Neuronal stem cell (in vitro differentiated cells): ENCODE measurements at regions not wholly inside any gene's neighbourhood (a gene's known extent, or its start where the extent isn't known, plus 50 kb on each side); places are given as distances from the start of the nearest gene placed in this dataset.

ENCODE experiments used
- DNase-seq: peaks from one replicate; pipeline ENCODE4 v3.0.0-alpha.2; 2013; ENCODE audit warnings: low spot score
- H2AFZ ChIP-seq: one replicate; pipeline ENCODE4 v1.6.1; 2013; ENCODE audit warnings: mild to moderate bottlenecking, low read length, inconsistent platforms
- H2AK5ac ChIP-seq: 2 replicates; pipeline ENCODE4 v1.6.1; 2013; ENCODE audit warnings: low read depth, mild to moderate bottlenecking, inconsistent platforms, low read length, moderate library complexity, mixed read lengths
- H2BK120ac ChIP-seq: 2 replicates; pipeline ENCODE4 v1.6.1; 2013; ENCODE audit warnings: low read depth, mild to moderate bottlenecking, inconsistent platforms, low read length, moderate library complexity, mixed read lengths
- H2BK12ac ChIP-seq: one replicate; pipeline ENCODE4 v1.6.1; 2013; ENCODE audit warnings: low read length, inconsistent platforms
- H2BK15ac ChIP-seq: 2 replicates; pipeline ENCODE4 v1.6.1; 2013; ENCODE audit warnings: mild to moderate bottlenecking, low read length, inconsistent platforms, mixed read lengths
- H2BK5ac ChIP-seq: one replicate; pipeline ENCODE4 v1.6.1; 2013; ENCODE audit warnings: inconsistent platforms, mild to moderate bottlenecking, low read length, moderate library complexity
- H3K14ac ChIP-seq: one replicate; pipeline ENCODE4 v1.6.1; 2013; ENCODE audit warnings: low read length, inconsistent platforms
- H3K18ac ChIP-seq: 2 replicates; pipeline ENCODE4 v1.6.1; 2013; ENCODE audit warnings: low read length, inconsistent platforms
- H3K23ac ChIP-seq: 2 replicates; pipeline ENCODE4 v1.6.1; 2013; ENCODE audit warnings: low read depth, mild to moderate bottlenecking, mixed read lengths, low read length, inconsistent platforms; ENCODE audit not compliant: poor library complexity
- H3K27ac ChIP-seq: replicated peaks from 3 replicates; pipeline ENCODE4 v1.5.1; 2013; ENCODE audit warnings: low read length, inconsistent platforms
- H3K27me3 ChIP-seq, 3 experiments: 2 replicates each; pipeline ENCODE4 v1.6.1; 2013; ENCODE audit warnings: low read length in 3 of 3, mild to moderate bottlenecking in 2 of 3, inconsistent platforms in 1 of 3, low read depth in 1 of 3, mixed read lengths in 1 of 3, moderate library complexity in 1 of 3; ENCODE audit not compliant: control insufficient read depth in 3 of 3, insufficient read depth in 3 of 3
- H3K36me3 ChIP-seq, 2 donors: replicated peaks in 1 of 2; 2 replicates each; pipeline ENCODE4 v1.6.1; 2013; ENCODE audit warnings: low read length in 2 of 2; ENCODE audit not compliant: control insufficient read depth in 2 of 2, insufficient read depth in 2 of 2
- H3K4ac ChIP-seq: 2 replicates; pipeline ENCODE4 v1.6.1; 2013; ENCODE audit warnings: inconsistent platforms, mild to moderate bottlenecking, low read length, moderate library complexity
- H3K4me1 ChIP-seq, 2 donors: 1 replicate in 1 of 2; 2 replicates in 1 of 2; pipeline ENCODE4 v1.6.1; 2013; ENCODE audit warnings: low read length in 2 of 2, low read depth in 1 of 2; ENCODE audit not compliant: control insufficient read depth in 2 of 2, insufficient read depth in 1 of 2
- H3K4me2 ChIP-seq: one replicate; pipeline ENCODE4 v1.6.1; 2013; ENCODE audit warnings: mild to moderate bottlenecking, low read length, inconsistent platforms; ENCODE audit not compliant: insufficient read depth, poor library complexity, severe bottlenecking
- H3K4me3 ChIP-seq, 2 donors: 2 replicates each; pipeline ENCODE4 v1.5.1; 2013; ENCODE audit warnings: low read length in 2 of 2, mild to moderate bottlenecking in 2 of 2, inconsistent platforms in 1 of 2, moderate library complexity in 1 of 2
- H3K79me1 ChIP-seq: one replicate; pipeline ENCODE4 v1.6.1; 2013; ENCODE audit warnings: low read depth, mild to moderate bottlenecking, inconsistent platforms, low read length, moderate library complexity
- H3K9ac ChIP-seq: one replicate; pipeline ENCODE4 v1.6.1; 2013; ENCODE audit warnings: mild to moderate bottlenecking, low read depth, low read length, inconsistent platforms; ENCODE audit not compliant: poor library complexity
- H3K9me3 ChIP-seq, 2 donors: replicated peaks in 1 of 2; 2 replicates each; pipeline versions ENCODE3 to v1.6.1; 2013; ENCODE audit warnings: low read length in 2 of 2, mild to moderate bottlenecking in 2 of 2, inconsistent platforms in 1 of 2, low read depth in 1 of 2, mixed read lengths in 1 of 2, moderate library complexity in 1 of 2; ENCODE audit not compliant: control insufficient read depth in 2 of 2, insufficient read depth in 1 of 2
- H4K8ac ChIP-seq: one replicate; pipeline ENCODE4 v1.6.1; 2013; ENCODE audit warnings: low read depth, mild to moderate bottlenecking, inconsistent platforms, low read length, moderate library complexity
- H4K91ac ChIP-seq: one replicate; pipeline ENCODE4 v1.6.1; 2013; ENCODE audit warnings: low read length, low read depth, mild to moderate bottlenecking, inconsistent platforms; ENCODE audit not compliant: poor library complexity
- WGBS, 2 donors: extraction: QIAGEN DNeasy Blood & Tissue Kit; methylation state at CpG; one replicate each; pipeline ENCODE4 v1.1.7; 2013; ENCODE audit warnings: missing lambda C conversion rate in 2 of 2, mixed read lengths in 1 of 2; ENCODE audit not compliant: insufficient read length in 2 of 2, insufficient replicate concordance in 1 of 2; ENCODE audit errors: extremely low coverage in 2 of 2; 5-methylcytosine and 5-hydroxymethylcytosine counted together

DNA sequence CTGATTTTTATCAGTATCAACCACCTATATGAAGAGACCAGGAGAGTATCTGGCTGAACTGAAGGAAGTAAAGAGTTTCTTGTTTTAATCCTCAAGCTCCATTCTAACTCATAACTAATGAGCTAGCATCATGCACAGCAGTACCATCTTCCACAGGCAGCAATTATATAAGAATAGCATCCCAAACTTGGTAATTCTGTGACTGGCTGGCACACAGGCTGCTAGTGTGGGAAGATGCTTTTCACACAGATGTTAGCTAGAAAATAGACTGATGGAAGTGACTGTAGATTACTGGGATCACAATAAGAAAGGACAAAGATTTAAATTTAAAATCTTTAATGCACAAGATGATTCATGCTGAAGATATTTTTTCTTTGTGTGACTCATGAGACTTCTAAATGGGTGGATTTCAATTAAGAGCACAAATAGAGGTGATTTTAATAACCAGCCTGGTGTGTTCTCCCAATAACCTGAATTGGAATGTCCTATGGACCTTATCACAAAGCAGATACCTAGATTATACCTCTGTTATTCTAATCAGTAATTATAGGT is 417.7 kb upstream of the ATXN7L3B start:
- DNase-seq: no peak
- H2BK120ac ChIP-seq: no peak overlapping the region
- no peak overlapping the region for H3K4me3 ChIP-seq
- H3K27me3 ChIP-seq: no peaks in the 10 kb centered on the region
- no peak overlapping the region for H3K9ac ChIP-seq
- H3K23ac ChIP-seq: no peak overlapping the region
- no peaks in the 10 kb centered on the region for H3K79me1 ChIP-seq
- H3K4me1 ChIP-seq: peaks cover 0 to 1% of the 10 kb centered on the region in 2 donors
- H3K9me3 ChIP-seq: no peaks in the 10 kb centered on the region
- no peak overlapping the region for H4K8ac ChIP-seq
- H2AFZ ChIP-seq: no peak overlapping the region
- H3K14ac ChIP-seq: no peak overlapping the region
- H3K36me3 ChIP-seq: no peaks in the 10 kb centered on the region
- H2BK15ac ChIP-seq: no peak overlapping the region
- H2AK5ac ChIP-seq: no peak overlapping the region
- no peak overlapping the region for H2BK5ac ChIP-seq
- no peak overlapping the region for H3K27ac ChIP-seq
- no peak overlapping the region for H2BK12ac ChIP-seq
- H3K4ac ChIP-seq: no peak overlapping the region
- no peak overlapping the region for H3K18ac ChIP-seq
- H3K4me2 ChIP-seq: no peak overlapping the region
- no peak overlapping the region for H4K91ac ChIP-seq

DNA sequence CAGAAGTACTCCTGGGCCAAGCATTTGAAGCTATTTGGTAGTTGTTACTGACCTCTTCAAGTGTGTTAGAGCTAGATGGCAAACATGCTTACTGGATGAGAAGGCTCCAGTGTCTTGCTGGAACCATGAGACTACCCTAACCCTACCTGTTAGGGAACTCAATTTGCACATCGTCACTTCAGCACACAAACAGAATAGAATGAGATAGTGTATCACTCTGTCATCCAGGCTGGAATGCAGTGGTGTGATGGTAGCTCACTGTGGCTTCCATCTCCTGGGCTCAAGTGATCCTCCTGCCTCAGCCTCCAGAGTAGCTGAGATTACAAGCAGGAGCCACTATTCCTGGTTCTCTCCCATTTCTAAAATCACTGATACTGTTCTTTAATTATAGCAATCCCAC is 417.0 kb upstream of the ATXN7L3B start:
- no peak overlapping the region for H3K27ac ChIP-seq
- H4K91ac ChIP-seq: no peak overlapping the region
- H3K9ac ChIP-seq: no peak overlapping the region
- H4K8ac ChIP-seq: no peak overlapping the region
- H2BK5ac ChIP-seq: no peak overlapping the region
- H3K18ac ChIP-seq: no peak overlapping the region
- no CpG with 5 or more reads among the region's 1 CpG for WGBS, 2 donors
- peaks cover 0 to 1% of the 10 kb centered on the region in 2 donors for H3K4me1 ChIP-seq
- no peak overlapping the region for H3K4me2 ChIP-seq
- H3K4ac ChIP-seq: no peak overlapping the region
- no peak for DNase-seq
- no peak overlapping the region for H3K4me3 ChIP-seq
- H3K79me1 ChIP-seq: no peaks in the 10 kb centered on the region
- no peak overlapping the region for H2AFZ ChIP-seq
- no peak overlapping the region for H3K14ac ChIP-seq
- H3K27me3 ChIP-seq: no peaks in the 10 kb centered on the region
- H2BK12ac ChIP-seq: no peak overlapping the region
- H2AK5ac ChIP-seq: no peak overlapping the region
- H2BK120ac ChIP-seq: no peak overlapping the region
- H3K9me3 ChIP-seq: no peaks in the 10 kb centered on the region
- H3K23ac ChIP-seq: no peak overlapping the region
- no peak overlapping the region for H2BK15ac ChIP-seq
- no peaks in the 10 kb centered on the region for H3K36me3 ChIP-seq

DNA sequence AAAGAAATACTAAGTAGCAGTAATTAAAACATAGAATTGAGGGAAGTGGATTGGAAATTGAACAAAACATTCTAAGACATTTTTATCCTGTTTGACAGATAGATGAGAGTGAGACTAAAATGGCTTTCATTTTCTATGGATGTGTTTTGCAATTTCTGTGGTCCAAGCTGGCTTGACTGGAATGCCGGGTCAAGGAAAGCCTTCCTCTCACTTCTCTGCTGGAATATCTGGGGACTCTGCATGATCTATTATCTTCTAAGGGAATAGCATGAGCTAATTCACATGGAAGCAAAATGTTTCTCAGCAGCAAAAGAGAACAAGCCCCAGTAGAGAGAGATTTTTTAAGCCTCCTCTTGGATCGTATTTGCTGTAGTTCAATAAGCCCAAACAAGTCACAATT is 407.9 kb upstream of the ATXN7L3B start:
- Histone ChIP-seq H2AK5ac (no peak overlapping the region), H3K36me3 (no peaks in the 10 kb centered on the region), H3K23ac (no peak overlapping the region), H3K4me1 (no peaks in the 10 kb centered on the region), H2BK12ac (no peak overlapping the region), H3K14ac (no peak overlapping the region), H3K18ac (no peak overlapping the region), H3K4me3 (no peak overlapping the region), H3K4me2 (no peak overlapping the region), H3K27me3 (no peaks in the 10 kb centered on the region), H3K79me1 (no peaks in the 10 kb centered on the region), H2BK5ac (no peak overlapping the region), H2AFZ (peak overlapping the region; percentile 5), H3K9ac (no peak overlapping the region), H3K27ac (no peak overlapping the region), H3K9me3 (no peaks in the 10 kb centered on the region), H3K4ac (no peak overlapping the region), H4K91ac (no peak overlapping the region), H2BK15ac (no peak overlapping the region), H2BK120ac (no peak overlapping the region), H4K8ac (no peak overlapping the region)
- WGBS, 2 donors: no CpG with 5 or more reads among the region's 2 CpGs
- no peak for DNase-seq

DNA sequence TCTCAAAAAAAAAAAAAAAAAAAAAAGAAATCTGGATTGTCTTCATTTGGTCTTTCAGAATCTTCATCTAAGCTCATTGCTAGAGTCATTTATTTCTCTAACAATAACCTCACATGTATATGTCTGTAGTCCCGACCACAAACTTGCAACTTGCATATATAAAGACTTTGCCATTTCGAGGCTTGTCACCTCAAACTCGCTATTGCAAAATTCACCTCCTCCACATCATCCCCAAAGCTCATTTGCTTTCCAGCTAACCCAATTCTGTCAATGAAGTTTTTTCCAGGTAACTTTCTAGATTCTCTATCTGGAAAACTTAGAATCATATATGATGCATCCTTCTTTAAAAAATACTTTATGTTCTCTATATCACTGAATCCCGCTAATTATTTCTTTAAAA is 393.2 kb upstream of the ATXN7L3B start:
- no peak overlapping the region for H3K4me3 ChIP-seq
- H2BK15ac ChIP-seq: no peak overlapping the region
- no peak overlapping the region for H3K27ac ChIP-seq
- no peak overlapping the region for H2BK12ac ChIP-seq
- H3K9ac ChIP-seq: no peak overlapping the region
- H3K36me3 ChIP-seq: no peaks in the 10 kb centered on the region
- WGBS, 2 donors: 100% methylated on average over 1 of the region's 4 CpGs; no CpG with 5 or more reads in 1 of the 2 donors
- H3K14ac ChIP-seq: no peak overlapping the region
- H4K8ac ChIP-seq: no peak overlapping the region
- no peak overlapping the region for H3K23ac ChIP-seq
- no peaks in the 10 kb centered on the region for H3K79me1 ChIP-seq
- no peak overlapping the region for H3K4me2 ChIP-seq
- no peak overlapping the region for H4K91ac ChIP-seq
- H3K4me1 ChIP-seq: no peaks in the 10 kb centered on the region
- DNase-seq: no peak
- H2BK5ac ChIP-seq: no peak overlapping the region
- H2BK120ac ChIP-seq: no peak overlapping the region
- H3K27me3 ChIP-seq: no peaks in the 10 kb centered on the region
- no peak overlapping the region for H3K4ac ChIP-seq
- no peak overlapping the region for H2AFZ ChIP-seq
- no peak overlapping the region for H2AK5ac ChIP-seq
- no peaks in the 10 kb centered on the region for H3K9me3 ChIP-seq
- H3K18ac ChIP-seq: no peak overlapping the region
